CD4-positive, alpha-beta T cell treated with Interleukin-4 for 1 hour (primary cell): ENCODE measurements at regions not wholly inside any gene's neighbourhood (a gene's known extent, or its start where the extent isn't known, plus 50 kb on each side); places are given as distances from the start of the nearest gene placed in this dataset.

Source experiments
- DNase-seq, 2 donors: peaks; one replicate each; pipeline ENCODE4 v3.0.0-alpha.2; 2020 to 2022

DNA sequence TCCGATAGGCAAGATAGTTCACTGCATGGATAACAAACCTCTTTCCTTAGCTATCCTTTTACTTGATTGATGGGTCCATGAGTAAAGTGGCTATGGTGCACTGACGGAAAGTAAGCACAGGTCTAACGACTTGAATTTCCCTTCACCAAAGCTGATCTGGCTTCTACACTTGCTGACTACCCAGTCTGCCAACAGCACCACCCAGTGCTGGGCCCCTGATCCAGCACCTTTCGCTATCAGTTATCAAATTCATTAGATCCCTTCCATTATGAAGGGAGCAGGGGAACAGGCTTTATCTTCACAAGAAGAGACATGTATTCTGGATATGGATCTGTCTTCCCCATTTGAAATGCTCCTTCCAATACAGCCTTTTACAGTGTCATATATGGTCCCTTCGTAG is 855.9 kb downstream of the GRID1 start:
- no peak for DNase-seq

- no peak for DNase-seq
Observed at GRCh38 chr10:85513436-85513835, 853.2 kb downstream of the GRID1 start.

DNA sequence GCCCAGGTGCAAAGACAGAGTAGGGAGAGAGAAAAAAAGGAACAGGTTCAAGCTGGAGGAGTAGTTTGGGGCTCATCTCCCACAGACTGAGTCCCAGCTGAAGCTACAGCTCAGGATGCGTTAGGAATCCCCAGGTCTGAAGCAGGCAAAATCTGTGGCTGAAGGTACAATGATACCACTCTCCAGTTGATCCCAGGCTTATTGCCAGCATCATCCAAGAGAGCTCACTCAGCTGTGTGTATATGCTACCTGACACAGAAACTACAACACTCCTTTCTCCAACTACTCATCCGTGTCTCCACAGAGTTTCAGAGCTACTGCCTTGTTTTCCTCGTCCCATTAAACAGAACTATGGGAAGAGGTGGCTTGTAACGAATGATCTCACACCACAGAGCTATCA is 851.3 kb downstream of the GRID1 start:
- no peak for DNase-seq

DNA sequence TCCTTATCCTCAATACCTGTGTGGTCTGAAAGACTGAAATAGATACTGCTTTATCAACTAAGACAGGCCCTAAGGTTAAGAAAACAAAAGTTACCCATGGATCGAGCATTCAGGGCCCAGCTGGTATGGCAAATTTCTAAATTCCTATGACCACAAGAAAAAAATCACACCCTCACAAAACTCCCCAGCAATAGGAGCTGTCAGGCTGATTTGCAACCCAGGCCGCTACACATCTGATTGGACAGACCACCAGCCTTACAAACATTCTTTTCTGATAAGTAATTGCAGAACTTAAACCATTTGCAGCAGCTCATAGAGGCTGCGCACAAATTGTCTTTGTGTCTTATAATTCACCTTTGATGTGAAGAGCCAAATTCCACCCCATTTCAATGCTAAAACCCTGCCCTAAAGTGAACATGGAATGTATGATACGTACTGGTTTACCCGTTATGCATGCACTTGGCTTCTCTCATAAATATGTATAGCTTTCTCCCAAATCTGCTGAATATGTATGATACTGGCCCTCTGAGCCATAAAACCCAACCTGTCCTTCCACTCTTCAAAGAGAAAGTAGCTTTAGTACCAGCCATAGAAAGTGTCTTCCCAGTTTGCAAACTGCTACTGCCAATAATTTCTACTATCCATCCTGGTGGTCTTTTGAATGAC is 842.5 kb downstream of the GRID1 start:
- DNase-seq, result no peak

DNA sequence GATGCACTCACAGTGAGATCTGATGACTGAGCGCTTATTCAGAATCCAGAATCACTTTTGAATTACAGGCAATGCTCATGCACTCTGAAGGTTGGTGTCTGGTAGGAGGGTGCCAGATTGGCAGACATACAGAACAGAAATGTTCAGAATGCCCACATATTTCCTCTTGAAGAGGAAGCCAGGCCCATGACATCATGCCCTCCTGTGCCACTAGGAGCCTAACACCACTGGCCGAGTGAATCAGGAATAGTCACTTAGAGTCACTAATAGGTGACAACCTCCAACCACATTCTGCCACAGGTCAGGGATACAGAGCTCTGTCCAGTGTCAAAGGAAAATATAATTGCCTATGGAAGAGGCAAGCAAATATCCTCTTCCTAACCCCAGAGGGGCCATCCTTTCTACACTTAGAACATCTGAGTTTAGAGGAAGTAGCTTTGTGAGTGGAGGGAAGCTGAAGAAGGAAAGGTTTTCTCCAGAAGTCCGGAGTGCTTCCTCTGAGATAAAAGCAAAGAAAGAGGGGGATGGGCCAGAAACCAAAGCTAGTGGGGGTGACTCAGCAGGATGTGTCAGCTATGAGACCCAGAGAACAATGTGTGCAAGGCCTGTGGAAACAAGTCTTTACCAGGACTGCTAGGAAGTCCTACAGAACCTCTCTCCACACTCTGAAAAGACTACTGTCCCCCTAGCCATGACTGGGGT is 838.8 kb downstream of the GRID1 start:
- DNase-seq, result no peak

DNA sequence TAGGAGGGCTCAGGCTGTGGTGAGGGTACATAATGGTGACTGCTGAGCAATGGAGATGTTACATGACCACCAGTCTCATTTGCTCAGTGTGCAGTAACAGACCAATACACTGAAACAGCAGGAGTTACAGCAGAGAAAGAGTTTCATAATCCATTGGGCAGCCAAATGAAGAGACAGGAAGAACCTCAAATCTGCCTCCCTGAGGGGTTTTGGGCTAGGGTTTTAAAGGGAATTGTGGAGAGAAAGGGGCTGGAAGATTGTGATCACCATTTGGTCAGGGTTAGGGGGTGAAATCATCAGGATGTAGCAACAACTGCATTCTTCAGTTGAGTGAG is 838.3 kb downstream of the GRID1 start:
- DNase-seq, result no peak

DNA sequence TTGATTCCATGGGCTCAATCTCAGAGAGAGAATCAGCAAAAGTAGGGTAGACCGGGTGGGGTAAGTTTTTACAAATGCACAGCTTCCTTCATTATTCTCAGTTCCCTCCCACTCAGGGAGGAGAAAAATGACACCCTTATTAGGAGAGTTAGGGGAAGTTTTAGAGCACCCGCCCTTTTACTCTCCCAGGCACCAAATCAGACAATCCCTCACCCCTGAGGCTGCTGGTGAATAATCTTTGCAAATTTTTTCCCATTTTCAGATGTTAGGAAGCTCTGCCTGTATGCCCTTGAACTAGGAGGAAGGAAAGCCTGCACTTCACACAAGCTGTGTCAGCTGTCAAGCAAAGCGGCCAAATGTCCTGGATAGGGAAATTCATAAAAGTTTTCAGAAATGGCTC is 834.9 kb downstream of the GRID1 start:
- no peak for DNase-seq

DNA sequence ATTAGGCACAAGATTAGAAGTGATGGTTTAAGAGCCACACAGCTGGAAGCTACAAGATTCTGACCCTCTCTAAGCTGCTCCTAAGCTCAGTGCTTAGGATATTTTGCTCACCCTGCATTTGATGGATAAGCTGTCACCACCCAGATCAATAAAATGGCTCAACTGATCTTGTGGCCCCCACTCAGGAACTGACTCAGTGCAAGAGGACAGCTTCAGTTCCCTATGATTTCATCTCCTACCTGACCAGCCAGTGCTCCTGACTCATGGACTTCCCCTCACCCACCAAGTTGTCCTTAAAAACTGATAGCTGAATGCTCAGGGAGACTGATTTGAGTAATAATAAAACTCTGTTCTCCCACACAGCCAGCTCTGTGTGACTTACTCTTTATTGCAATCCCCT is 833.8 kb downstream of the GRID1 start:
- DNase-seq, result no peak

DNA sequence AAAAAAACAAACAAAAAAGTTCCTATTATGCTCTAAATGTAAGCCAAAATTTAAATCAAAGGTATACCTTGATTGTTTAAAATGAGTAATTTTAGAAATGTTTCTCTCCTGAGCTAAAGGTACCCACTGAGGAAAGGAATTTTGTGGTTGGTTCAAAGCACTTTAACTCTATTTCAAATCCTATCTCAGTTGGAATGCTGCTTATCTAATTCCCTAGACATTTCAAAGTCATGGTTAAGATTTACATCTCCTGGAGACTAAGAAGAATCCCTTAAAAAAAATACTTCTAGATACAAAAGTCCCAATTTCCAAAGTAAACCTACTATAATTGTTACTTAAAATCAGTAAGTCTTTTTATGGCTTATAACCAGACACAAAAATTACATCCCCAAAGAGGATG is 830.7 kb downstream of the GRID1 start:
- DNase-seq, result no peak

- no peak for DNase-seq
Observed at GRCh38 chr10:85537561-85537960, 829.0 kb downstream of the GRID1 start.

DNA sequence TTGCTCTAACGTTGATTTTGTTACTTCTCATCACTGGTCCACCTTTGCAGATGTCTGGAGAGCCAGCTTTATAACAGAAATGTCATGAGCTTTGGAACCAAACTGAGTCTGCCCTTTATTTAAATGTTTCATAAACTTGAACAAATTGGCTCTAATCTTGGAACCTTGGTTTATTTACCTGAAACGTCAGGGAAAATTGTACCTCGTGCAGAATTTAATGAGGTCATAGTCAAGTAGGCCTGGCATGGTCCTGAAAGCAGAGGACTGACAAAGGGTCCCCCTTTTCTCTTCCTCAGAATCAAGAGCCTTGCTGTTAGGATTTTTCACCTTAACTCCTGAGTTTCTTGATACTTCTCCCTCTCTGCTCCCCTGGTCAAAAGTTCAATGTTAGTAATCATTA is 828.0 kb downstream of the GRID1 start:
- no peak for DNase-seq

- no peak for DNase-seq
Observed at GRCh38 chr10:85542152-85542551, 824.4 kb downstream of the GRID1 start.

- no peak for DNase-seq
Observed at GRCh38 chr10:85542936-85543730, 823.5 kb downstream of the GRID1 start.

DNA sequence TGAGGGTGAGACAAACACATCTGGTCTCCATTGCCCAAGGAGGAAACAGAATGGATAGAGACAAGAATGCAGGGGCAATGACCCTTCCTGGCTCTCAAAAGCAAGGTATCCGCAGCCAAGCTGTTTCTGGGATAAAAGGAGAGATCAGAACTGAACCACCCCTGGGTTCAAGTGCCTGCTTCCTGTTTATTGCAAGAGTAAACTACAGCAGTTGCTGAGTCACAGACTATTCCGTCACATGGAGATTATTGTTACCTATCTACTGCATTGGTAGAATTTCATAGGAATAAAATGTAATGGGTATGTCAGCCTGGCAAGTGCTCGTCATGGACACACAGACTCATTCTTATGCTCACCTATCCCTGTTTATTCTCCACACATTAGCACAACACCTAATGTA is 821.6 kb downstream of the GRID1 start:
- no peak for DNase-seq

- DNase-seq, result no peak
Observed at GRCh38 chr10:85545874-85546273, 820.7 kb downstream of the GRID1 start.

DNA sequence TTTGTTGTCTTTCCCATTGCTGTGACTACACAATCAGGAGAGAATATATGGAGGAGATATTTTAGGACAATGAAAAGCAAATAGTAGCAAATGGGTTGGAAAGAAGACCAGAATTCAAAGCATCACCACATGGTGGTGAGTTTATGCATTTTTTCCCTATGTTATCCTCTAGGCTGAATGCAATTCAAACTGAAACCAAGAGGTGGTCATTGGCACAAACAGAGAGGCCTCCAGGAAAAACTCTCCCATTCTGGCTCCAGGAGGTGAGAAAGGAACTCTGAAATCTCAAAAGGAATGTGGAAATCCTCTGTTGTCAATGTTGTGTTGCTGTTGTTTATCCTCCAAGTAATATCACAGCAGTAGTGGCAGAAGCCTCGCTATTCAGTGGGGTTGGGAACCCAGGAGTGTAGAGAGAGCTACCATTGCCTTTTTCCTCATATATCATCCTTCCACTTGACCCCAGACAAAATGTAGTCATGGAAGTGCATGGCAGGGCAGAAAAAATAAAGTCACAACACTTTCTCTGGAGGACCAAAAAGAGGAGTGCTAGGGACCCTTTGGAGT is 819.1 kb downstream of the GRID1 start:
- no peak for DNase-seq

GRCh38 chr10:85548034-85548433 is 818.6 kb downstream of the GRID1 start:
- DNase-seq, result peak in 1 of 2 donors; percentile 24
